IMR-90 (cell line): ENCODE measurements at regions not wholly inside any gene's neighbourhood (a gene's known extent, or its start where the extent isn't known, plus 50 kb on each side); places are given as distances from the start of the nearest gene placed in this dataset.

Source experiments
- ATAC-seq: fragments of 200-7000 bp; cut with Tn5 transposase; 2 replicates; pipeline ENCODE4 v1.9.1; 2020; ENCODE audit warnings: low read depth, mild to moderate bottlenecking, moderate library complexity
- BruUV-seq: library from RNA; stranded (reverse); fragments of 400-500 nt; replicated peaks from 2 replicates; lab custom pipeline; 2021; lab: Mats Ljungman, UMichigan
- CTCF ChIA-PET: fragments of 300-600 bp; formaldehyde crosslinking; extraction: SDS; loops from one replicate; lab custom pipeline; 2021; ENCODE audit warnings: antibody characterized with exemption; lab: Yijun Ruan, JAX
- POLR2A ChIA-PET: fragments of 300-600 bp; sonication (Branson Sonifier 250); formaldehyde crosslinking; loops from one replicate; lab custom pipeline; 2022; ENCODE audit warnings: antibody characterized with exemption; ENCODE audit not compliant: unreplicated experiment; lab: Charles Lee
- DNase-seq: peaks from one replicate; pipeline ENCODE4 v3.0.0; 2013
- H2AFZ ChIP-seq: replicated peaks from 2 replicates; pipeline ENCODE3; 2013; ENCODE audit warnings: low read length, mild to moderate bottlenecking; ENCODE audit not compliant: poor library complexity
- H2AK5ac ChIP-seq: 2 replicates; pipeline ENCODE4 v1.6.1; 2013; ENCODE audit warnings: low read depth, low read length, inconsistent platforms
- H2AK9ac ChIP-seq: replicated peaks from 2 replicates; pipeline ENCODE3; 2013; ENCODE audit warnings: mild to moderate bottlenecking, low read depth, low read length, moderate library complexity; ENCODE audit not compliant: poor library complexity
- H2BK120ac ChIP-seq: 2 replicates; pipeline ENCODE4 v1.6.1; 2013; ENCODE audit warnings: low read depth, low read length, inconsistent platforms
- H2BK15ac ChIP-seq: 3 replicates; pipeline ENCODE4 v1.6.1; 2013; ENCODE audit warnings: low read depth, low read length, inconsistent platforms
- H2BK20ac ChIP-seq: 2 replicates; pipeline ENCODE4 v1.6.1; 2013; ENCODE audit warnings: low read depth, mild to moderate bottlenecking, inconsistent platforms, low read length, moderate library complexity
- H2BK5ac ChIP-seq: 2 replicates; pipeline ENCODE4 v1.6.1; 2013; ENCODE audit warnings: mild to moderate bottlenecking, low read depth, low read length, inconsistent platforms; ENCODE audit not compliant: poor library complexity, severe bottlenecking
- H3K14ac ChIP-seq: replicated peaks from 2 replicates; pipeline ENCODE4 v1.6.1; 2013; ENCODE audit warnings: low read depth, low read length, inconsistent platforms
- H3K18ac ChIP-seq: 2 replicates; pipeline ENCODE4 v1.6.1; 2013; ENCODE audit warnings: low read depth, low read length, control low read depth
- H3K23ac ChIP-seq: 2 replicates; pipeline ENCODE4 v1.6.1; 2013; ENCODE audit warnings: low read depth, low read length, inconsistent platforms
- H3K27ac ChIP-seq: 2 replicates; pipeline ENCODE4 v1.5.1; 2013; ENCODE audit warnings: mild to moderate bottlenecking, control low read depth, low read length; ENCODE audit not compliant: insufficient read depth
- H3K27me3 ChIP-seq: 2 replicates; pipeline ENCODE4 v1.6.1; 2013; ENCODE audit warnings: low read length; ENCODE audit not compliant: control insufficient read depth, insufficient read depth
- H3K36me3 ChIP-seq: 2 replicates; pipeline ENCODE4 v1.6.1; 2013; ENCODE audit warnings: low read length, mixed read lengths; ENCODE audit not compliant: control insufficient read depth, insufficient read depth
- H3K4ac ChIP-seq: 2 replicates; pipeline ENCODE4 v1.6.1; 2013; ENCODE audit warnings: low read depth, low read length, inconsistent platforms
- H3K4me1 ChIP-seq: 2 replicates; pipeline ENCODE4 v1.6.1; 2013; ENCODE audit warnings: low read length, mixed read lengths; ENCODE audit not compliant: control insufficient read depth, insufficient read depth
- H3K4me2 ChIP-seq: 2 replicates; pipeline ENCODE4 v1.6.1; 2013; ENCODE audit warnings: low read depth, mild to moderate bottlenecking, control low read depth, low read length, moderate library complexity
- H3K4me3 ChIP-seq: 2 replicates; pipeline ENCODE4 v1.5.1; 2013; ENCODE audit warnings: low read depth, mild to moderate bottlenecking, control low read depth, low read length, moderate library complexity; ENCODE audit not compliant: insufficient read depth
- H3K56ac ChIP-seq: 2 replicates; pipeline ENCODE4 v1.6.1; 2013; ENCODE audit warnings: low read length, inconsistent platforms; ENCODE audit not compliant: insufficient read depth; ENCODE audit errors: extremely low read depth
- H3K79me1 ChIP-seq, 2 experiments: 2 replicates each; pipeline ENCODE4 v1.6.1; 2013; ENCODE audit warnings: low read length in 2 of 2, inconsistent platforms in 1 of 2, low read depth in 1 of 2
- H3K9ac ChIP-seq: 2 replicates; pipeline ENCODE4 v1.6.1; 2013; ENCODE audit warnings: low read depth, low read length, control low read depth
- H3K9me1 ChIP-seq: 2 replicates; pipeline ENCODE4 v1.6.1; 2013; ENCODE audit warnings: low read length, inconsistent platforms; ENCODE audit not compliant: insufficient read depth
- H3K9me3 ChIP-seq: 2 replicates; pipeline ENCODE4 v1.6.1; 2013; ENCODE audit warnings: low read length; ENCODE audit not compliant: control insufficient read depth, insufficient read depth
- H4K20me1 ChIP-seq: 2 replicates; pipeline ENCODE4 v1.6.1; 2013; ENCODE audit warnings: low read length, inconsistent platforms; ENCODE audit not compliant: insufficient read depth
- H4K5ac ChIP-seq: 2 replicates; pipeline ENCODE4 v1.6.1; 2013; ENCODE audit warnings: mild to moderate bottlenecking, low read depth, low read length, control low read depth
- H4K8ac ChIP-seq, 2 experiments: 2 replicates each; pipeline ENCODE4 v1.6.1; 2013; ENCODE audit warnings: low read depth in 2 of 2, low read length in 2 of 2, control low read depth in 1 of 2, inconsistent platforms in 1 of 2
- H4K91ac ChIP-seq: 2 replicates; pipeline ENCODE4 v1.6.1; 2013; ENCODE audit warnings: low read depth, low read length, inconsistent platforms; ENCODE audit not compliant: insufficient read depth
- BHLHE40 ChIP-seq: fragments of 150-350 bp; IDR thresholded peaks from 2 replicates; pipeline ENCODE4 v1.6.1; 2016; ENCODE audit warnings: mild to moderate bottlenecking, low read depth, low read length
- CEBPB ChIP-seq: IDR thresholded peaks from 2 replicates; pipeline ENCODE4 v1.6.1; 2012; ENCODE audit warnings: low read depth, low read length, improper control_type of control experiment
- CHD1 ChIP-seq: IDR thresholded peaks from 2 replicates; pipeline ENCODE4 v1.6.1; 2012; ENCODE audit warnings: low read depth, low read length, improper control_type of control experiment
- CTCF ChIP-seq: conservative IDR thresholded peaks from 2 replicates; pipeline ENCODE4 v1.5.1; 2012; ENCODE audit warnings: mild to moderate bottlenecking, low read depth, low read length, improper control_type of control experiment
- ELK1 ChIP-seq: fragments of 150-350 bp; IDR thresholded peaks from 2 replicates; pipeline ENCODE4 v1.6.1; 2016; ENCODE audit warnings: low read depth, mild to moderate bottlenecking, low read length, moderate library complexity, borderline replicate concordance
- FOS ChIP-seq: fragments of 150-350 bp; IDR thresholded peaks from 2 replicates; pipeline ENCODE4 v1.6.1; 2016; ENCODE audit warnings: low read depth, low read length
- MAFK ChIP-seq: IDR thresholded peaks from 2 replicates; pipeline ENCODE4 v1.6.1; 2012; ENCODE audit warnings: low read depth, low read length, improper control_type of control experiment
- MAZ ChIP-seq: IDR thresholded peaks from 2 replicates; pipeline ENCODE4 v1.6.1; 2012; ENCODE audit warnings: low read depth, mild to moderate bottlenecking, low read length, improper control_type of control experiment, moderate library complexity, borderline replicate concordance
- MXI1 ChIP-seq: IDR thresholded peaks from 2 replicates; pipeline ENCODE4 v1.6.1; 2012; ENCODE audit warnings: low read depth, mild to moderate bottlenecking, low read length, moderate library complexity, borderline replicate concordance
- NFE2L2 ChIP-seq: fragments of 150-350 bp; IDR thresholded peaks from 2 replicates; pipeline ENCODE4 v1.6.1; 2016; ENCODE audit warnings: low read depth, mild to moderate bottlenecking, low read length
- POLR2A ChIP-seq: IDR thresholded peaks from 2 replicates; pipeline ENCODE4 v1.6.1; 2012; ENCODE audit warnings: mild to moderate bottlenecking, low read depth, low read length
- RAD21 ChIP-seq: IDR thresholded peaks from 2 replicates; pipeline ENCODE4 v1.6.1; 2012; ENCODE audit warnings: low read length, improper control_type of control experiment
- RCOR1 ChIP-seq: IDR thresholded peaks from 2 replicates; pipeline ENCODE4 v1.6.1; 2012; ENCODE audit warnings: mild to moderate bottlenecking, low read length, improper control_type of control experiment; ENCODE audit not compliant: insufficient replicate concordance
- RFX5 ChIP-seq: IDR thresholded peaks from 2 replicates; pipeline ENCODE4 v1.8.0; 2012; ENCODE audit warnings: low read depth, mild to moderate bottlenecking, low read length, moderate library complexity
- SMC3 ChIP-seq: fragments of 150-350 bp; IDR thresholded peaks from 2 replicates; pipeline ENCODE4 v1.6.1; 2016; ENCODE audit warnings: low read depth, mild to moderate bottlenecking, antibody characterized with exemption, low read length, moderate library complexity
- USF2 ChIP-seq: fragments of 150-350 bp; IDR thresholded peaks from 2 replicates; pipeline ENCODE4 v1.6.1; 2017; ENCODE audit warnings: mild to moderate bottlenecking, antibody characterized with exemption, low read length, low read depth
- WGBS, 2 experiments: methylation state at CpG; one replicate each; pipeline versions ENCODE4 v1.1.5 to v1.1.7; 2013; ENCODE audit warnings: missing lambda C conversion rate in 2 of 2; ENCODE audit not compliant: insufficient read length in 1 of 2; ENCODE audit errors: extremely low coverage in 2 of 2; 5-methylcytosine and 5-hydroxymethylcytosine counted together
- dilution Hi-C: fragments of 300-500 bp; cut with HindIII; formaldehyde crosslinking; loops from one replicate; pipeline ENCODE4 v1.14.3; 2018; ENCODE audit warnings: low sequenced_read_pairs; ENCODE audit not compliant: unreplicated experiment
- in situ Hi-C: fragments of 300-500 bp; cut with MboI; formaldehyde crosslinking; loops from 3 replicates; pipeline ENCODE4 v1.14.3; 2019; ENCODE audit warnings: low sequenced_read_pairs, inconsistent platforms, mixed read lengths
- intact Hi-C: fragments of 100-400 bp; cut with micrococcal nuclease; formaldehyde crosslinking; loops from 2 replicates; pipeline ENCODE4 v1.10.0; 2022

- Histone ChIP-seq H4K20me1 (no peaks in the 10 kb centered on the region), H3K23ac (no peak overlapping the region), H2BK20ac (no peak overlapping the region), H4K5ac (no peak overlapping the region), H3K9me3 (peaks cover 3% of the 10 kb centered on the region), H3K79me1 (no peaks in the 10 kb centered on the region), H2AK5ac (no peak overlapping the region), H3K36me3 (no peaks in the 10 kb centered on the region), H2AFZ (no peak overlapping the region), H2AK9ac (no peak overlapping the region), H3K4me3 (no peak overlapping the region), H3K4me2 (no peak overlapping the region), H3K4me1 (no peaks in the 10 kb centered on the region), H2BK15ac (no peak overlapping the region), H2BK120ac (no peak overlapping the region), H3K14ac (no peak overlapping the region), H4K8ac (no peak overlapping the region), H3K27ac (no peak overlapping the region), H3K27me3 (no peaks in the 10 kb centered on the region), H3K9me1 (no peaks in the 10 kb centered on the region), H3K4ac (no peak overlapping the region), H3K9ac (no peak overlapping the region), H2BK5ac (no peak overlapping the region), H3K56ac (no peak overlapping the region), H3K18ac (no peak overlapping the region), H4K91ac (no peak overlapping the region)
- DNase-seq (no peak), ATAC-seq (no peak)
- POLR2A ChIA-PET: no interaction called here
- dilution Hi-C loops: no loop called here
- BruUV-seq: no TSS peak
- intact Hi-C loops: no loop called here
- CTCF ChIA-PET: no interaction called here
- WGBS, 2 experiments: no CpG with 5 or more reads among the region's 1 CpG
- TF ChIP-seq ELK1: no peak
- no peak for TF ChIP-seq USF2
- no peak for TF ChIP-seq BHLHE40
- no peak for TF ChIP-seq POLR2A
- TF ChIP-seq MAFK: no peak
- TF ChIP-seq CHD1: no peak
- TF ChIP-seq RCOR1: no peak
- TF ChIP-seq CEBPB: no peak
- TF ChIP-seq MXI1: no peak
- no peak for TF ChIP-seq FOS
- no peak for TF ChIP-seq MAZ
- no peak for TF ChIP-seq NFE2L2
- no peak for TF ChIP-seq RAD21
- no peak for TF ChIP-seq RFX5
- TF ChIP-seq SMC3: no peak
- no peak for TF ChIP-seq CTCF
- in situ Hi-C loops: no loop called here
Measured at GRCh38 chr6:104402572-104402971, 457.1 kb downstream of the HACE1 start.
